GM19239 (cell line): ENCODE measurements at regions not wholly inside any gene's neighbourhood (a gene's known extent, or its start where the extent isn't known, plus 50 kb on each side); places are given as distances from the start of the nearest gene placed in this dataset.

Source experiments
- DNase-seq: peaks from one replicate; pipeline ENCODE4 v3.0.0; 2011; ENCODE audit warnings: low spot score; ENCODE audit not compliant: insufficient read length
- FAIRE-seq: peaks from 2 replicates; lab custom pipeline; 2011; peaks lifted over from hg19 to GRCh38; lab: Jason Lieb, UNC

DNA sequence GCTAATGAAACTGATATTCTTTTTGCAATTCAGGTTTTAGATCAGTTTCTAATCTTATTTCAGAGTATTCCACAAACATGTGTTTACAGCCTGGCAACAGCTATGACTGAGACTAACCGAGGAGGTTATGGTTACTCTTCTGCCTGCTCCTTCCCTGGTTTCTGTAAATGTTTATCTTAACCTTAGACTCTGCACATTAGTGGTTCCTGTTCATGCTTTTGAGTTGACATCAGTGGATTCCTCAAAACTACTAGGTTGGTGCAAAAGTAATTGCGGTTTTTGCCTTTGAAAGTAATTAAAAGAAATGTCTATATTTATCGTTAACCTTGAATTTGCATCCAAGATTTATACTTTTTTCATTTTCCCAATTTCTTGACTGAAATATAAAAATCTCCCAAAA, 237.0 kb upstream of the TSHZ3 start:
- DNase-seq, result no peak
- FAIRE-seq, result no peak

DNA sequence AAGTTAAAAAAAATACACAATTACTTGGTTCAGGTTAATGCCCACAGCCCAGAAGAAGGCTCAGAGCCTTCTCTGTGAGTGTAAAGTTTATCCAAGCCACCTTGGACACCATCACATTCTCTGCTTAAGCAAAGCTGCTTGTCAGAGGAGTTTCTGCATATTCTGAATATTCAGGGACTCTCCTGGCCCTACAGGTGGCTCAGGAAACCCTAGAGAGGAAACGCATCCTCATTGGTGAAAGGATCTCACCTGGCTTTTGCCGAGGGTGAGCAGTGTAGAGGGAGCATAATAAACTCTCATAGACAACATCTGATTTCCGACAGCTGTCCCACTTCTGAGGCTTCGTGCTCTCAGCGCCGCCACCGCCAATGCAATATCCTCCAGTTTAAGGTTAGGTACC, 239.9 kb upstream of the TSHZ3 start:
- no peak for DNase-seq
- no peak for FAIRE-seq

DNA sequence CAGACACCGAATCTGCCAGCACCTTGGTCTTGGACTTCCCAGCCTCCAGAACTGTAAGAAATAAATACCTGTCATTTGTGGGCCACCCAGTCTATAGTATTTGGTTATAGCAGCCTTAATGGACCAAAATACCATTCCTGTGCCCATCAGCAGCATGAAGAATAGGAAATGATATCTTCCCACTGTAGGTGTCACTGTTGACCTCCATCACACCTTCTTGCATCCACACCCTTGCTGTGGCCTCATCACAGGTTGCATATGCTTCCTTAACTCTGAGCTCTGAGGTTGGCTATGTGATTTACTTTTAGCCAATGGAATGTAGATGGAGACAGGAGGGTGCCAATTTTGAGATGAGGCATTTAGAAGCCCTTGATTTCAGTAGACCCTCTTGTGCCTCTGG, 242.0 kb upstream of the TSHZ3 start:
- FAIRE-seq, result no peak
- DNase-seq, result no peak

DNA sequence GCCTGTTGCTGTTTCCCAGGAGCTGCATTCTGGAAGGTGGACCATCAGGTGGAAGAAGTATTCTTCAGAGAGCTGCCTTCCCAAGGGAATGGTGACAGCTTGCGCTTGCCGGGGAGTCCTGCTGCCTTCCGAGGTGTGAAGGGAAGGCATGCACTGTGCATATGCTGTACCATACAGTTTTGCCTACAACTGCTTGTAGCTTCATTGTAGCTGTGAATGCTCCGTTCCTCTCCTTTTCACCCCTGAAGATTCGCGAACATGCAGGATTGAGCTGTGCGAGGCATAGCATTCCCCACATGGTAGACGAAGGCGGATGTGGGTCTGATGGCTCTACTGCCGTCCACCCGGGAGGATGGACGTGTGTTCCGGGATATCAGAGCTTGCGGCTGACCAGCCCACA, 243.2 kb upstream of the TSHZ3 start:
- no peak for DNase-seq
- no peak for FAIRE-seq

DNA sequence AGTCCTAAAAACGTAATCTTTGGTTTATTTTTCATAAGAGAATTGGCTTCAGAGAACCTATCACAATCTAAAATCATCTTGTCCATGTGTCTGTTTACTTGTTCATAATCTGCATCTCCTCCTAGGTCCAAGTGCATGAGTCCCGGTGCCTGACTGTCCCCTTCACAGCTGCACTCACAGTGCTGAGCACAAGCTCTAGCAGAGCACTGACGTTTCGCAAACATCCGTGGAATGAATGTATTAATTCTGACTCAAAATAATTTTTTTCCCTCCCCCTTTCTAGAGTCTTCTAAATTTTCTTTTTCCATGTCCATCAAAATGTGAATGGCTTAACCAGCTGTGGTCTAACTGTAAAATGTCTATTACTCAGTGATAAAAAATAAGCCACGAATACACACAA, 245.5 kb upstream of the TSHZ3 start:
- no peak for FAIRE-seq
- DNase-seq, result no peak

DNA sequence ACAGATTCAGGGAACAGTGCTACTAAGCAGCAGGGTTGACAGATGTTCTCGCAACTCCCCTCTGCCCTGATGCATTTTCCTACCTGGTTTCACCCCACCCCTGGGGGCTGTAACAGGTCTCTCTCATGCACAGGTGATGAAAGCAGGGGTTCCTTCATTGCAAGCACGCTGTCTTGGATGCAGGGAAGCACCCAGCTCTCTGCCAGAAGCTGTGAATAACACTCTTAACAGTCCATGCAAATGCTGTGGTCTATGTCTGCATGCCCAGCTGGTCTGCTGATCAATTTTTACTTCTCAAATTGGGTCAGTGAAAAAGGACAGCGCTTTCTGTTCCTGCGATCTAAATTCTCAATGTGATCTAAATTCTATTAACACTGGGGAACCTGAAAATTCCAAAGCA, 246.3 kb upstream of the TSHZ3 start:
- DNase-seq (no peak), FAIRE-seq (no peak)

DNA sequence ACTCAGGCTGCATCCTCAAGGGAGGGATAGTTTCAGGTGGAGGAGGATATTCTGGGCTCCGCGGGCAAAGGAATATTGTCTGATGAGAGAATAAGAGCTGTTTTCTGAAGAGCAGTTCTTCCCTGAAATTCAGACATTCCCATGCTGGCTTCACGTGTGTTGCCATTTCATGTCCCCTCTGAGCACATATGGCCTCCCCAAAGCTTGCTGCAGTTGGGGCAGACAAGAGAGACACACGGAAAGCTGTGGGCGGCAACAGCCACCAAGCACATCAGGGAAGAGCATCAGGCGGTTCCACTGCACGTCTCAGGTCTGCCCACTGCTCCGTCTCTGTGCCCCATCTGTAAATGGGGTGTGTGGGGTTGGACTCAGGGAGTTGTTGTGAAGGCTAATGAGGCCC, 247.5 kb upstream of the TSHZ3 start:
- DNase-seq (no peak), FAIRE-seq (no peak)

DNA sequence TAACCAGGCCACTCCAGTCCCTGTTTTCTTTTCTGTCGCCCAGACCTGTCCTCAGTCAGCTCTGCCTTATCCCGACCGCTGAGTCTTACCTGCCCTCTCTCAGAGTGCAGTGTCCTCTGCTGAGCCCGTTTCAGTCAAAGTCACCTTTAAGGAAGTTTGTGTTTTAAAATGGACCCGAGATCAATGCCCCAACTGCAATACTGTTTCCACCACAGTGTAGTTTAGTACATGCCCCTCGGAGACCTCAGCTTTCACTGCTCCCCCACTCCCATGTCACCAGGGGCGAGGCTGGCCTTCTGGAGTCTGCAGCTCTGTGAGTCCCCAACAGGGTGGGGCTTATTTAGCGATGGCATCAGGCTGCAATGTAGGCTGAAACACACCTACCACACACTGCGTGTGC, 248.4 kb upstream of the TSHZ3 start:
- DNase-seq (no peak), FAIRE-seq (no peak)

DNA sequence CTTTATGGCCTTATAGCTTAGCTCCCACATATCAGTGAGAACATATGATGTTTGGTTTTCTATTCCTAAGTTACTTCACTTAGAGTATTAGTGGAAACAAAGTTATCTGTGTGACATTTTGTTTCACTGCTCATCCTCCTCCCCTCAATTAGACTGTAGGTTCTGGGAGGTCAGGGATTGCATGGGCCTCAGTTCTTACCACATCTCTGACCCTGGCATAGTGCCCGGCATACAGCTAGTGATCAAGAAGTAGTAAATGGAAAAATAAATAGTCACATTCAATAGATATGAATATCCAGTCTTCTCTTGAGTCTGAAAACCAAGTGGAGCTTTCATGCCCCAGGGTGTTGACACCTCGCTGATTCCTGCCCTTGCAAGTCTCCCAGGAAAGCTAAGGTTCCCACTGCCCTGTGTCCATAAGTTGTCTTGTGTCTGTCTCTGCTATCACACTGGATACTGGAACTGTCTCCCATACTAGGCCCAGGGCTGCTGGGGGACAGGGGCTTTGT, 249.5 kb upstream of the TSHZ3 start:
- no peak for FAIRE-seq

DNA sequence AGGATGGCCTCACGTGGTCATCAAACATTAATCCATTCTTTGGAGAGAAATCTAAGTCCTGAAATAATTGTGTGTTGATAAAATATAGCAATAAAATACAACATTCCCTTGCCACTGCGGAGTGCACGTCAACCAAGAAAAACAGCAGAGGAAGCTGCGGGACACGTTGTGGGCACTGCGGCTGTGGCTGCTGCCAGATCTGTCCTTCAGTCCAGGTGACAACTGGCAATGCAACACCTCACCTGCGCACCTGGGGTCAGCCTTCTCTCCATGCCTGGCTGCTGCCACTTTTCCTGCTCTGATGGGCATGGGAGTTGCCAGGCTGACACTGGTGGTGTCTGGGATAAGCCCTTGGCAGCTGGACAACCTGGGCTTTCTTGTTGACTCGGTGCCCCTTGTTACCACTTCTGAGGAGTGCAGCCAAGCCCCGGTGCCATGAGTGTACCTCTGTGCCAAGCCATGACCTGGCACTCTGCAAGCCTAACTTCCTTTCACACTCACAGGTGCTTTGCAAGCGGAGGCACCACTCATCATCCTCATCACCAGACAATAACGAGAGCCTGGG, 251.6 kb upstream of the TSHZ3 start:
- no peak for DNase-seq
- FAIRE-seq, result no peak

More for the DNA sequence above, 249.5 kb upstream of the TSHZ3 start:
- DNase-seq, result no peak

DNA sequence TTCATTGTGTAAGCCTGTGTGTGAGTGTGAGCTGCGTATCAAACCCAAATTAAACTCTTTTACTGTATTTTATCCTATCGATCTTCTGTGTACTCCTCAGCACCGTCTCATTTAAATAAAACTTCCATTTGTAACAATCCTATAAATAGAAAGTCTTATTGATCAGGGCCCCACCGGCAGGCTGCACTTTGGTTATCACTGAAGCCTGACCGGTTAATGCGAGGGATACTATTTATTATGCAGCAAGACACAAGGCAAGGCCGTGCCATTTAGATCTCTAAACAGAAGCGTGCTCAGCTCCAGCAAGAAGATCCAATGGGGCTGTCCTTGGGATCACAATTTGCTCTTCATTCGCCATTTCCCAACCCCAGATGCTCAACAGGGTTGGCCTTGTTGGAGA, 252.6 kb upstream of the TSHZ3 start:
- FAIRE-seq, result no peak

DNA sequence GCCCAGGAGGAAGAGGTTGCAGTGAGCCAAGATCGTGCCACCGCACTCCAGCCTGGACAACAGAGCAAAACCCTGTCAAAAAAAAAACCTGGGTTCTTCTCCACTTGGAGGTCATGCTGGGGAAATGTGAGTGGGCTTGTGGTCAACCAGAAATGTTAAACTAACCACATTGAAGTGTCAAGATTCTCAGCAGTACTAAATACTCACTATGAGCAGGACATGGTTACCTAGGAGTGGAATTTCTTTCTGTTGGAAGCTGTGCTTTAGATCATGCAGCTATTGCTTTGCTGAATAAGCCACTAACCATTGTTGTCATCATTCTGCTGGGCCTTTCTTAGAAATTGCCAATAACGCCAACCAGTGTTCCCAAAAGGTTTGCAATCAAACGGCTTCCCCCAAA, 253.3 kb upstream of the TSHZ3 start:
- FAIRE-seq, result no peak

More for the DNA sequence above, 252.6 kb upstream of the TSHZ3 start:
- DNase-seq, result no peak

DNA sequence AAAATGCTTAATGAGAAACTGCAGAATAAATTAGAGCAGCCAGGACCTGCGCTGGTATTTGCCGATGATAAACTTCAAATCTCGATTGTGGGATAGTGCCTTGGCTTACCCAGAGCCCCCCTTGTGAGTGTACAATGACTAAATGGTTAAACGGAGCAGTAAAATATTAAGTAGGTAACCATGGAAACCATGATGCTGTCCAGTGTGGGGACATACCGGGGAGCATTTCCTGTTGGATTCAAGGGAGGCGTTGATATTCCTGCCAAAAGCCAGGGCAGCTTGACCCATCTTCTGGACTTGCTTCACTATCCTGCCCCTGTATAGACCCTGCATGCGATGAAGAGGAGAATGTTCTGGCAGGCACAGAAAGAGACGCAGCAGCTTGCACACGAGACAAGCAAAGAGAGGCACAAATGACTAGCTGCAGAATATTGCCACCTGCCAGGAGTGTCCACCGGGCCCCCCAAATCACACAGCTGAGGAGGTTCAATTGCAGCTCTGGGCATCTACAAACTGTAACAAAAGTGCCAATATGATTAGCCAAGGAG, 255.3 kb upstream of the TSHZ3 start:
- no peak for DNase-seq
- FAIRE-seq, result no peak

More for the DNA sequence above, 253.3 kb upstream of the TSHZ3 start:
- DNase-seq, result no peak

DNA sequence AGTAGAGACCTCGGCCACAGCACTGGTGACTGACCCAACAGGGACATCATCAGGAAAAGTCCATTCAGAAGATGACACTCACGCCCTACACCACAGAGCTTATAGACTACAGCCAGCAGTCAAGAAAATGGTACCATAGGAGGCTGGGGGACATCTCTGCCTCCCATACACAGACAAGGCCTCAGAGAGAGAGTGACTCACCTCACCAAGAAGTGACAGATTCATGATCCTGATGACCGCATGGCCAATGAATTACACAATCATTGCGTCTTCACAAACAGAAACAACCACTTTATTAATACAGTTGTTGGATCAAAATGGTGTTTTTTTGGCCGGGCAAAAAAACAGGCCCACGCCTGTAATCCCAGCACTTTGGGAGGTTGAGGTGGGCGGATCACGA, 260.8 kb upstream of the TSHZ3 start:
- FAIRE-seq, result no peak
- no peak for DNase-seq

DNA sequence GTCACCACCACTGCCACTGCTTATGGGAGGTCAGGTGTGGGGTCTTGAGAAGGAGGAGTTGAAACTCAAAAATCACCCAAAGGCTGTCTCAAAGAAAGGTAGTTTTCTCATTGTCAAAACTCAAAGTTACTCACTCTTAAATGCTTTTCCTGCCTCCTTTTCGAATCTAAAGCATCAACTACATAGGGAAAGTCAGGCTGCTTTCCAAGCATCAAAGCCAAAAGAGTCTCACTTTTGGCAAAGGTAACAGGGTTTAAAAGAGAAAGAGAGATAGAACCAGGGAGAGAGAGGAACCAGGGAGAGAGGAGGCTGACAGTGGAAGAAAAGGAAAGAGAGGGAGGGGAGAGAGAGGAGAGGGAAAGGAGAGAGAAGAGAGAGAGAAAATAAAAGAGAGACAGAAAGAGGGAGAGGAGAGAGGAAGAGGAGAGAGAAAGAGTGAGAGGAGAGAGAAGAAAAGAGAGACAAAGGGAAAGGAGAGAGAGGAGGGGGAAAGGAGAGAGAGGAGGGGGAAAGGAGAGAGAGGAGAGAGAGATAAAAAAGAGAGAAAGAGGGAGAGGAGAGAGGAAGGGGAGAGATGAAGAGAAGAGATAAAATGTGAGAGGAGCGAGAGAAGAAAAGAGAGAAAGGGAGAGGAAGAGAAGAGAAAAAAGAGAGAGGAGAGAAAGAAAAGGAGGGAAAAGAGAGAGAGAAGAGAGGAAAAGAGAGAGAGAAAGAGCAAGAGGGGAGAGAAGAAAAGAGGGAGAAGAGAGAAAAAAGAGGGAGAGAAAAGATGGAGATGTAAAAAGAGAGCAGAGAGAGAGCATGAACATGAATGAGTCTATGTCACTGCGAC, 262.0 kb upstream of the TSHZ3 start:
- FAIRE-seq (no peak), DNase-seq (no peak)

DNA sequence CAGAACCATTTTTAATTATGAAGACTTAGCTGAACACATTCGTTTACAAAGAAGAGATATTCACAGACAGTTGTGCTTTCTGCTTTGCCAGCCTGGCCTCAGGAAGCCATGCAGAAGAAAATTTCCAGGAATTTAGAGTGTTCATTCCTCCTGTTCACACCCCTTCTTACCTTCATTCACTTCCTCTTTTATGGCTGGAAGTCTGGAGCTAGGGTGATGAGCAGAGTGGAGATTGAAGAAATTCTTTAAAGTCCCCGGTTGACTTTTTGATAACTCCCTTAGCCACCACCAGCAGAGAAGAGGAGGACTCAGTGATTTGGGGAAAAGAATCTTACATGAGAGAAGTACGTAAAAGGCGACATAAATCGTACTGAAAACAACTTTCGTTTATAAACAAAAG, 263.6 kb upstream of the TSHZ3 start:
- FAIRE-seq, result no peak

DNA sequence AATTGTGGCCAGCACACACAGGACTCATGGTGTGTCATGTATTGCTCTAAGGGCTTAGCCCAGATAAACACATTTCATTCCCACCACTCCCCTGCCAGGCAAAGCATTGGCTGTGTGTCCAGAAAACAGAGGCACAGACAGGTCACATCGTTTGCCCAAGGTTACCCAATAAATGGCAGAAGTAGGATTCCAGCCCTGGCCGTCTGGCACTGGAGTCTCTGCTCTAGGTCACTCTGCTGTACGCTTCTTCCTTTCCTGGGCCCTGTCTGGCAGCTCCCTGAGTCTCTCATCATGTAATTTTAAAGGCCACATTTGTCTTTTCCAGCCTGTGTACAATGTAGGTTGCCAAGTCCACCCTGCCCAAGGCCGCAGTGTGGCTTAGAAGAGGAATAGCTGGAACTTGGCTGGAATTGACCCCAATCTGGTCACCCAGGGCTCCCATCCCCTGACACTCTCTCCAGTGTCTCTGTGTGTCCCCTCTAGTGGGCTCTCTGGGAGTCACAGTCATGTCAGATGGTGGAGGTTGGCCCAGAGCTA, 264.5 kb upstream of the TSHZ3 start:
- DNase-seq (no peak), FAIRE-seq (no peak)

More for the DNA sequence above, 263.6 kb upstream of the TSHZ3 start:
- no peak for DNase-seq

DNA sequence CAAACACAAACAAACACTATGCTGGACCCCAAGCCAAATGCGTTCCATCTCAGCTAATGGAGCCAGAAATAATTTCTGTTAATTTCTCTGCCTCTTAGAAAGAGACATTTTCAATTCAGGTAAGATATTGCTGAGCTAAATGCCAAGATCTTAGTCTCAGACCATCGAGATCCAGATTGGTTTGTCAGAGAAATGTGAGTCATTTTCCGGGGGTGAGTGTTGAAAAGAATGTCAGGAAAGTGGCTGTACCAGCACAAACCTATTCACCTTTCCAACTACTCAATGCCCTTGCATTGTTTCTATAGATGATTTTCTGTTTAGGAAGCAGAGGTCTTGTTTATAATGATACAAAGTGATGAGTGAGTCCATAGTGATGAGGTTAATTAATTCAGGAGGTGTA, 266.8 kb upstream of the TSHZ3 start:
- FAIRE-seq (no peak), DNase-seq (no peak)

DNA sequence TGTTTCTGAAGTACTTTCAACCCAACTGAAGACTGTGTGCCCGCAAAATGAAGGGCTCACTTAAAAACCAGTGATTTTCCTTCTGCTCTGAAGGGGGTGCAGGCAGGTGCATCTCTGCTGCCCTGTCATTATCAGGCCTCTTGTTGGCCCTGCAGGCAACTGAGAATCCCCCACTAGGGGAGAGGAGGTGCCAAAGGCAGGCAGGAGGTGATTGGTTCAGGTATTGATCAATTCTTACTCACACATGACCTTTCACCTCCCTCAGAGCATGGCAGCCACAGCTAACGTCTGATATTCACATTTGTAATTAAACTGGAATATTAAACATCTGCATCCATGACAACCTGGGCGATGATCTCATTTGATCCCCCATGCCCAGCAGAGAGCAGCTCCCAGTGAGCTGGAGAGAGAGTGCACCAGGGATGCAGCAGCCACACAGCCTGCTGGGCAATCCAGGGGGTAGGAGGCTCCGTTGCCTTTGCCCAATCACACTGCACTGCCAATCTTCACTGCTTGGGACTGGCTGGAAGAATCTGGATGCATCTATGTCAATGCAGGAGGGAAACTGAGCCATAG, 267.9 kb upstream of the TSHZ3 start:
- DNase-seq, result no peak
- FAIRE-seq, result no peak

DNA sequence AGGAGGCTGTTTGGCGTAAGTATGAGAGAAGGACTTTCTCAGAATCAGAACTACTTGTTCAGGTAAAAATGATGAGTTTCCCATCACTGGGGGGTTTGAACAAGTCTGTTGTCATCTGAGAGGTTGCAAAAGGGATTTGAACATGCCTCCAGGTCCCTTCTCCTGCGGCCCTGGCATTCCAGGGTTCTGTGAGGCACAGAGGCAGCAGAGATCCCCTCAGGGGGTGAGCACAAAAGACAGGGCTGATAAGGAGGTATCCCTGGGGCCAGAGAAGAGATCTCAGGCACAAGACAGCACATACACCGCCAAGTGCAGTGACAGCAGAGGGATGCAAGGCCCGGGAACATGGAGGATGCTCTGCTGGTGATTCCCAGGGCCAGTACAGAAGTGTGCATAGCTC, 275.8 kb upstream of the TSHZ3 start:
- FAIRE-seq (no peak), DNase-seq (no peak)

DNA sequence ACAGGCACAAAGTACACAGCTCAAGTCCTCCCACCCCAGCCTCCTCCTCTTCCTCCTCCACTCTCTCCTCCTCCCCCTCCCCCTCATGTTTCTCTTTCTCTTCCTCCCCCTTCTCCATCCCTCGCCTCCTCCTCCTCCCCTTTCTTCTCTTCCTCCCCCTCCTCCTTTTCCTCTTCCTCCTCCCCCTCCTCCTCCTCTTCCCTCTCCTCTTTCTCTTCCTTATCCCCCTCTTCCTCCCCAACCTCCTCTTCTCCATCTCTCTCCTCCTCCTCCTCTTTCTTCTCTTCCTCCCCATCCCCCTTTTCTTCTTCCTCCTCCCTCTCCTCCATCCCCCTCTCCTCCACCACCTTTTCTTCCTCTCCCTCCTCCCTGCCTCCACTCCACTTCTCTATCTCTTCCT, 276.3 kb upstream of the TSHZ3 start:
- DNase-seq, result no peak
- FAIRE-seq, result no peak
